Left lung (tissue), 4 donors: ENCODE measurements at regions not wholly inside any gene's neighbourhood (a gene's known extent, or its start where the extent isn't known, plus 50 kb on each side); places are given as distances from the start of the nearest gene placed in this dataset.

ENCODE experiments used
- ATAC-seq: fragments of 200-7000 bp; cut with Tn5 transposase; one replicate; pipeline ENCODE4 v1.9.1; 2020; ENCODE audit warnings: moderate library complexity
- DNase-seq, 4 donors: peaks; one replicate each; pipeline ENCODE4 v3.0.0-alpha.2; 2013 to 2020
- H3K27ac ChIP-seq, 2 donors: fragments of 200-600 bp; sonication (generic) in 1 of 2; one replicate each; pipeline versions ENCODE4 v1.5.0 to v1.8.0; 2020 to 2021
- H3K27me3 ChIP-seq, 2 donors: fragments of 200-600 bp; sonication (generic) in 1 of 2; one replicate each; pipeline versions ENCODE4 v1.5.0 to v1.8.0; 2020 to 2021
- H3K36me3 ChIP-seq, 2 donors: fragments of 200-600 bp; sonication (generic) in 1 of 2; one replicate each; pipeline versions ENCODE4 v1.5.0 to v1.8.0; 2020 to 2021
- H3K4me1 ChIP-seq, 2 donors: fragments of 200-600 bp; one replicate each; pipeline ENCODE4 v1.8.0; 2021
- H3K4me3 ChIP-seq, 2 donors: fragments of 200-600 bp; sonication (generic) in 1 of 2; one replicate each; pipeline versions ENCODE4 v1.5.0 to v1.8.0; 2020 to 2021; ENCODE audit warnings: mild to moderate bottlenecking in 1 of 2
- H3K9me3 ChIP-seq, 2 donors: fragments of 200-600 bp; sonication (generic) in 1 of 2; one replicate each; pipeline versions ENCODE4 v1.5.0 to v1.8.0; 2020 to 2021
- CTCF ChIP-seq, 2 donors: fragments of 200-600 bp; sonication (generic) in 1 of 2; IDR thresholded peaks; one replicate each; pipeline versions ENCODE4 v1.5.0 to v1.8.0; 2021; ENCODE audit warnings: antibody characterized with exemption in 2 of 2
- intact Hi-C, 2 donors: fragments of 100-400 bp; cut with DNase I; formaldehyde crosslinking; loops; one replicate each; pipeline versions ENCODE4 v1.11.2 to v1.14.2; 2022
- donor health status: DM: no; HTN: yes; CAD: no.
- donor health status: DM: no; HTN: no; CAD: no.

GRCh38 chr1:87930796-87931195, 602.1 kb downstream of the LMO4 start:
- no peaks in the 10 kb centered on the region for H3K36me3 ChIP-seq
- TF ChIP-seq CTCF (IDR thresholded peaks at IDR 0.05): no peak
- no peak overlapping the region for H3K4me3 ChIP-seq
- DNase-seq: no peak
- no peaks in the 10 kb centered on the region for H3K27me3 ChIP-seq
- H3K27ac ChIP-seq: no peak overlapping the region
- H3K9me3 ChIP-seq: peaks cover 0 to 15% of the 10 kb centered on the region in 2 donors
- no peaks in the 10 kb centered on the region for H3K4me1 ChIP-seq
- no peak for ATAC-seq
- intact Hi-C loops: no loop called here

- intact Hi-C loops: no loop called here
- Histone ChIP-seq H3K4me3 (no peak overlapping the region), H3K9me3 (peaks cover 0 to 15% of the 10 kb centered on the region in 2 donors), H3K36me3 (no peaks in the 10 kb centered on the region), H3K27ac (no peak overlapping the region), H3K4me1 (no peaks in the 10 kb centered on the region), H3K27me3 (no peaks in the 10 kb centered on the region)
- TF ChIP-seq CTCF (IDR thresholded peaks at IDR 0.05): no peak
- ATAC-seq: no peak
- no peak for DNase-seq
Observed at GRCh38 chr1:87933171-87933570, 604.5 kb downstream of the LMO4 start.

- H3K9me3 ChIP-seq: peaks cover 0 to 15% of the 10 kb centered on the region in 2 donors
- no peak for TF ChIP-seq CTCF (IDR thresholded peaks at IDR 0.05)
- no peak overlapping the region for H3K4me3 ChIP-seq
- no peaks in the 10 kb centered on the region for H3K4me1 ChIP-seq
- ATAC-seq: no peak
- no peaks in the 10 kb centered on the region for H3K27me3 ChIP-seq
- H3K27ac ChIP-seq: no peak overlapping the region
- intact Hi-C loops: no loop called here
- no peak for DNase-seq
- H3K36me3 ChIP-seq: no peaks in the 10 kb centered on the region
Observed at GRCh38 chr1:87935130-87935529, 606.5 kb downstream of the LMO4 start.

- H3K27me3 ChIP-seq: no peaks in the 10 kb centered on the region
- ATAC-seq (no peak), DNase-seq (no peak)
Observed at GRCh38 chr1:87937831-87938395, 609.2 kb downstream of the LMO4 start.

GRCh38 chr1:87938631-87939030, 610.0 kb downstream of the LMO4 start:
- ATAC-seq: no peak
- no peaks in the 10 kb centered on the region for H3K36me3 ChIP-seq
- no peaks in the 10 kb centered on the region for H3K27me3 ChIP-seq
- H3K9me3 ChIP-seq: no peaks in the 10 kb centered on the region
- intact Hi-C loops: no loop called here
- H3K4me1 ChIP-seq: no peaks in the 10 kb centered on the region
- H3K27ac ChIP-seq: no peak overlapping the region
- DNase-seq: no peak
- no peak for TF ChIP-seq CTCF (IDR thresholded peaks at IDR 0.05)
- H3K4me3 ChIP-seq: no peak overlapping the region

More at GRCh38 chr1:87937831-87938395, 609.2 kb downstream of the LMO4 start:
- no peak overlapping the region for H3K27ac ChIP-seq
- no peak for TF ChIP-seq CTCF (IDR thresholded peaks at IDR 0.05)
- H3K9me3 ChIP-seq: no peaks in the 10 kb centered on the region
- H3K4me1 ChIP-seq: no peaks in the 10 kb centered on the region
- H3K4me3 ChIP-seq: no peak overlapping the region
- H3K36me3 ChIP-seq: no peaks in the 10 kb centered on the region
- intact Hi-C loops: no loop called here
